Astrocyte (in vitro differentiated cells and primary cell): ENCODE measurements at regions not wholly inside any gene's neighbourhood (a gene's known extent, or its start where the extent isn't known, plus 50 kb on each side); places are given as distances from the start of the nearest gene placed in this dataset.

Experiments used
- DNase-seq: peaks from one replicate; pipeline ENCODE4 v3.0.0-alpha.2; 2010; ENCODE audit warnings: low read depth
- FAIRE-seq: peaks from 2 replicates; lab custom pipeline; 2011; peaks lifted over from hg19 to GRCh38; lab: Jason Lieb, UNC
- H2AFZ ChIP-seq: 2 replicates; pipeline ENCODE4 v1.6.0; 2012; ENCODE audit warnings: low read depth, low read length, inconsistent platforms
- H3K27ac ChIP-seq: 2 replicates; pipeline ENCODE4 v1.5.1; 2011; ENCODE audit warnings: low read depth, low read length, inconsistent platforms
- H3K27me3 ChIP-seq: 2 replicates; pipeline ENCODE4 v1.6.0; 2011; ENCODE audit warnings: low read length, inconsistent platforms; ENCODE audit not compliant: insufficient read depth
- H3K36me3 ChIP-seq: 2 replicates; pipeline ENCODE4 v1.5.1; 2011; ENCODE audit warnings: low read length, inconsistent platforms; ENCODE audit not compliant: insufficient read depth
- H3K4me1 ChIP-seq: 2 replicates; pipeline ENCODE4 v1.5.1; 2011; ENCODE audit warnings: low read length, inconsistent platforms; ENCODE audit not compliant: insufficient read depth
- H3K4me2 ChIP-seq: 2 replicates; pipeline ENCODE4 v1.6.0; 2012; ENCODE audit warnings: low read length, inconsistent platforms
- H3K4me3 ChIP-seq: 2 replicates; pipeline ENCODE4 v1.5.1; 2011; ENCODE audit warnings: low read depth, mild to moderate bottlenecking, low read length, inconsistent platforms; ENCODE audit not compliant: insufficient read depth
- H3K79me2 ChIP-seq: 2 replicates; pipeline ENCODE4 v1.6.0; 2012; ENCODE audit warnings: mild to moderate bottlenecking, low read length, inconsistent platforms; ENCODE audit not compliant: insufficient read depth
- H3K9ac ChIP-seq: 2 replicates; pipeline ENCODE4 v1.6.0; 2012; ENCODE audit warnings: mild to moderate bottlenecking, low read length, inconsistent platforms
- H3K9me3 ChIP-seq: 2 replicates; pipeline ENCODE4 v1.5.1; 2012; ENCODE audit warnings: low read depth, mild to moderate bottlenecking, low read length, inconsistent platforms; ENCODE audit not compliant: insufficient read depth
- H4K20me1 ChIP-seq: 2 replicates; pipeline ENCODE4 v1.6.0; 2012; ENCODE audit warnings: low read length, inconsistent platforms; ENCODE audit not compliant: insufficient read depth
- H3K27ac Mint-ChIP-seq: one replicate; pipeline ENCODE4 v1.8.0; 2021; ENCODE audit warnings: mild to moderate bottlenecking, mixed read lengths; ENCODE audit not compliant: unreplicated experiment
- H3K27me3 Mint-ChIP-seq: one replicate; pipeline ENCODE4 v1.8.0; 2021; ENCODE audit warnings: low read depth, mixed read lengths; ENCODE audit not compliant: unreplicated experiment
- H3K36me3 Mint-ChIP-seq: one replicate; pipeline ENCODE4 v1.8.0; 2021; ENCODE audit warnings: low read depth, mixed read lengths; ENCODE audit not compliant: unreplicated experiment
- H3K4me1 Mint-ChIP-seq: one replicate; pipeline ENCODE4 v1.8.0; 2021; ENCODE audit warnings: low read depth, mixed read lengths; ENCODE audit not compliant: unreplicated experiment
- H3K4me3 Mint-ChIP-seq: one replicate; pipeline ENCODE4 v1.8.0; 2021; ENCODE audit warnings: mild to moderate bottlenecking, moderate library complexity, mixed read lengths; ENCODE audit not compliant: unreplicated experiment
- H3K9me3 Mint-ChIP-seq: one replicate; pipeline ENCODE4 v1.8.0; 2021; ENCODE audit warnings: mild to moderate bottlenecking, mixed read lengths; ENCODE audit not compliant: unreplicated experiment
- EZH2 ChIP-seq: IDR thresholded peaks from 2 replicates; pipeline ENCODE4 v1.6.1; 2012; ENCODE audit warnings: mild to moderate bottlenecking, low read length, inconsistent platforms; ENCODE audit not compliant: insufficient read depth
- TF ChIP-seq, protein P1 (sequence below): IDR thresholded peaks from 2 replicates; pipeline ENCODE4 v1.5.1; 2011; ENCODE audit warnings: low read depth, mild to moderate bottlenecking, inconsistent platforms, low read length, moderate library complexity; ENCODE audit not compliant: insufficient read depth

DNA sequence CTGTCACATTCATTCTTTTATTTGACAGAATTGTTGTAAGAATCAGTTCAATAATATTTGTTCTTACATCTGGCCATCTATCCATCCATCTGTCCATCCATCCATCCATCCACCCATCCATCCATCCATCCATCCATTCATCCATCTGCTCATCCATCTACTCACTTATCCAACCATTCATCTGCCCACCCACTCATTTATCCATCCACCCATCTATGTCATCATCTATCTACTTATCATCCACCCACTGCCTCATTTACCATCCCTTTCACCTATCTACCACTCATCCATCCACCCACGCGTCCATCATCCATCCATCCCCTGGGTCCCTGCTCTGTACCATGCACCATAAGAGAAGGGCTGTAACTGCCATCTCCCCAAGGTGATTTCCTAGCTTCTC, 134.1 kb downstream of the FOXD2 start:
- peaks cover 12% of the 10 kb centered on the region for H3K27me3 Mint-ChIP-seq
- H3K36me3 ChIP-seq = no peaks in the 10 kb centered on the region
- no peak overlapping the region for H2AFZ ChIP-seq
- H3K27ac Mint-ChIP-seq = peak overlapping the region; percentile 4
- no peaks in the 10 kb centered on the region for H3K79me2 ChIP-seq
- H3K9me3 ChIP-seq = no peaks in the 10 kb centered on the region
- TF ChIP-seq EZH2 = no peak
- TF ChIP-seq, protein P1, sequence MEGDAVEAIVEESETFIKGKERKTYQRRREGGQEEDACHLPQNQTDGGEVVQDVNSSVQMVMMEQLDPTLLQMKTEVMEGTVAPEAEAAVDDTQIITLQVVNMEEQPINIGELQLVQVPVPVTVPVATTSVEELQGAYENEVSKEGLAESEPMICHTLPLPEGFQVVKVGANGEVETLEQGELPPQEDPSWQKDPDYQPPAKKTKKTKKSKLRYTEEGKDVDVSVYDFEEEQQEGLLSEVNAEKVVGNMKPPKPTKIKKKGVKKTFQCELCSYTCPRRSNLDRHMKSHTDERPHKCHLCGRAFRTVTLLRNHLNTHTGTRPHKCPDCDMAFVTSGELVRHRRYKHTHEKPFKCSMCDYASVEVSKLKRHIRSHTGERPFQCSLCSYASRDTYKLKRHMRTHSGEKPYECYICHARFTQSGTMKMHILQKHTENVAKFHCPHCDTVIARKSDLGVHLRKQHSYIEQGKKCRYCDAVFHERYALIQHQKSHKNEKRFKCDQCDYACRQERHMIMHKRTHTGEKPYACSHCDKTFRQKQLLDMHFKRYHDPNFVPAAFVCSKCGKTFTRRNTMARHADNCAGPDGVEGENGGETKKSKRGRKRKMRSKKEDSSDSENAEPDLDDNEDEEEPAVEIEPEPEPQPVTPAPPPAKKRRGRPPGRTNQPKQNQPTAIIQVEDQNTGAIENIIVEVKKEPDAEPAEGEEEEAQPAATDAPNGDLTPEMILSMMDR = no peak
- H3K4me1 Mint-ChIP-seq = peaks cover 30% of the 10 kb centered on the region
- no peaks in the 10 kb centered on the region for H3K36me3 Mint-ChIP-seq
- H3K4me3 Mint-ChIP-seq = no peak overlapping the region
- H3K9ac ChIP-seq = no peak overlapping the region
- H3K27ac ChIP-seq = no peak overlapping the region
- H3K27me3 ChIP-seq = no peaks in the 10 kb centered on the region
- no peaks in the 10 kb centered on the region for H4K20me1 ChIP-seq
- no peak overlapping the region for H3K4me2 ChIP-seq
- FAIRE-seq (no peak), DNase-seq (no peak)
- H3K4me3 ChIP-seq = no peak overlapping the region
- no peaks in the 10 kb centered on the region for H3K9me3 Mint-ChIP-seq
- peaks cover 35% of the 10 kb centered on the region for H3K4me1 ChIP-seq

DNA sequence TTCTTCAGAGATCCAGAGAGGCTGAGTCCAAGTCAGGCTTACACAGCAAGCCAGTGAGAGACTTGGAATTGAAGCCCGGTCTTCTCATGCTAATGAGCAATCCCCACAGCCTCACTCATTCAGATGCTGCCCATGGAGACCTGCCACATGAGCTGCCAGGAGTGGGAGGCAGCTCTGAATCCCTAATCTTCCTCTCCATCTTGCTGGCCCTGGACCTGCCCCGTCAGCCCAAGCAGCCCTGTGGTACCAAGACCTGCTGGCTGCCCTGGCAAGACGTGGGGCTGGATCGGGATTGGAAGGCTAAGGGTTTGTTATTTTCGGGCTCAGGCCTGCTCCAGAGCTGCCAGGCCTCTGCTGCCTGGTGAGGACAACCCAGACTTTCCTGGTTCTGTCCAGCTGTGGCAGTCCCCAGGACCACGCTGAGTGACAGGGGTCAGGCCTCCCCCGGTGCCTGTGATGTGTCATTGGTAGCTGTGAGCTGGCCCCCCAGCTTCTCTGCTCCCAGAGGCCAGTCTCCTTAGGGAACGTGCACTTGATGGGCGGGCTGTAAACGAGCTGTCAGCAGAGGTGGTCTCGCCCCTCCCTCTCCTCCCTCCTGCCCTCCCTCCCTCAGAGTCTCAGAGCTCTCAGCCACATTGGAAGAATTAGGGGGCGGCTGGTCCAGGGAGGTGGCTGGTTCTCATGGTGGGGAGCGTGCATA, 135.0 kb downstream of the FOXD2 start:
- Histone ChIP-seq H4K20me1 (no peaks in the 10 kb centered on the region), H3K27ac (no peak overlapping the region), H3K4me3 (no peak overlapping the region), H3K9ac (no peak overlapping the region), H3K27me3 (no peaks in the 10 kb centered on the region), H3K9me3 (no peaks in the 10 kb centered on the region), H2AFZ (peak overlapping the region; percentile 17), H3K36me3 (no peaks in the 10 kb centered on the region), H3K4me1 (peaks cover 38% of the 10 kb centered on the region), H3K79me2 (no peaks in the 10 kb centered on the region), H3K4me2 (no peak overlapping the region)
- H3K36me3 Mint-ChIP-seq = no peaks in the 10 kb centered on the region
- DNase-seq (peak; percentile 16), FAIRE-seq (no peak)
- peaks cover 9% of the 10 kb centered on the region for H3K27me3 Mint-ChIP-seq
- TF ChIP-seq, protein P1 = no peak
- no peak for TF ChIP-seq EZH2
- H3K4me1 Mint-ChIP-seq = peaks cover 34% of the 10 kb centered on the region
- H3K4me3 Mint-ChIP-seq = no peak overlapping the region
- H3K9me3 Mint-ChIP-seq = no peaks in the 10 kb centered on the region
- no peak overlapping the region for H3K27ac Mint-ChIP-seq

DNA sequence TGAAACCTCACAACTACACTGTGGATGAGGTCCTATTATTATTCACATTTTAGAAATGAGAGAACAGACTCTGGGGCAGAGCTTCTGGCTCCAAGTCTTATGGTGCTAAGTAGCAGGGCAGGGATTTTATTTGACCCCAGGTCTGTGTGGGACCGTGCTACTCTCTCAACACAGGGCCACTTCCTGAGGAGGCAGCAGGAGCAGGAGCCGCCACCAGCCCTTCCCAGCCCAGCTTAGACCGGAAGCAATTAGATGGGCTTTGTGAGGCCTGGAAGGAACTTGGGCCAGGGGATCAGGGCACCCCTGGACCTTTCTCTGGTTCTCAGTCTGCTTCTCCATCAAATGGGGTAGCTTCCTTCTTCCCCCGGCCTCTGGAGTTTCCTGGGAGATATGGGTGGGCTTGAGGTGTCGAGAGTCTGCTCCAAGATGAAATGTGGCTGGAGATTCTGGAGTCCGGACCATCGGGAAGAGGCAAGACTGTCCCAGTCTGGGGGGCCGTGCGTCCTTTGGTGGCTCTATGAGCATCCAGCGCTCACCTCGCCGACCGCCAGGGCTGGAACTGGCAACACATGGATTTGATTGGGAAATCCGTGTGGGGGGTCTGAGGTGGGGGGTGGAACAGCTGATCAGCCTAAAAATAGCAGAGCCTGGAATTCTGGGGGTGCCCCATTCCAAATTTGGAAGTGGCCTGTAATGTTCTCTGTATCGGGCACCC, 136.8 kb downstream of the FOXD2 start:
- FAIRE-seq = no peak
- Mint-ChIP-seq H3K4me1 (peaks cover 34% of the 10 kb centered on the region), H3K27me3 (peaks cover 6% of the 10 kb centered on the region), H3K4me3 (no peak overlapping the region), H3K27ac (no peak overlapping the region), H3K36me3 (no peaks in the 10 kb centered on the region), H3K9me3 (no peaks in the 10 kb centered on the region)
- no peak overlapping the region for H3K4me3 ChIP-seq
- TF ChIP-seq, protein P1 = no peak
- no peak for TF ChIP-seq EZH2
- H3K4me1 ChIP-seq = peaks cover 36% of the 10 kb centered on the region
- H3K9me3 ChIP-seq = no peaks in the 10 kb centered on the region
- H3K27ac ChIP-seq = no peak overlapping the region
- no peaks in the 10 kb centered on the region for H3K79me2 ChIP-seq
- DNase-seq = no peak
- H4K20me1 ChIP-seq = no peaks in the 10 kb centered on the region
- H3K9ac ChIP-seq = no peak overlapping the region
- peaks cover 2% of the 10 kb centered on the region for H3K27me3 ChIP-seq
- no peak overlapping the region for H2AFZ ChIP-seq
- no peak overlapping the region for H3K4me2 ChIP-seq
- no peaks in the 10 kb centered on the region for H3K36me3 ChIP-seq
